H1 (cell line): ENCODE measurements at regions not wholly inside any gene's neighbourhood (a gene's known extent, or its start where the extent isn't known, plus 50 kb on each side); places are given as distances from the start of the nearest gene placed in this dataset.

Experiments used
- CTCF ChIA-PET: fragments of 300-600 bp; sonication (Branson Sonifier 250); formaldehyde crosslinking; loops from one replicate; lab custom pipeline; 2021; ENCODE audit not compliant: partially characterized antibody; lab: Charles Lee
- POLR2A ChIA-PET: fragments of 300-600 bp; sonication (Branson Sonifier 250); formaldehyde crosslinking; loops from one replicate; lab custom pipeline; 2021; ENCODE audit warnings: inconsistent platforms; ENCODE audit not compliant: partially characterized antibody; lab: Charles Lee
- DNase-seq, 2 experiments: peaks; one replicate each; pipeline versions ENCODE4 v3.0.0 to v3.0.0-alpha.2; 2010 to 2022; ENCODE audit warnings: low spot score in 2 of 2, low read depth in 1 of 2, mixed read lengths in 1 of 2
- FAIRE-seq: peaks from 2 replicates; lab custom pipeline; 2011; peaks lifted over from hg19 to GRCh38; lab: Jason Lieb, UNC
- H2AFZ ChIP-seq: 2 replicates; pipeline ENCODE4 v1.8.1; 2012; ENCODE audit warnings: low read length, inconsistent platforms
- H2AK5ac ChIP-seq: 2 replicates; pipeline ENCODE4 v1.6.1; 2013; ENCODE audit warnings: low read depth, low read length
- H2BK120ac ChIP-seq: replicated peaks from 2 replicates; pipeline ENCODE3; 2013; ENCODE audit warnings: low read depth, low read length, inconsistent platforms
- H2BK12ac ChIP-seq: 2 replicates; pipeline ENCODE4 v1.6.1; 2013; ENCODE audit warnings: low read depth, low read length
- H2BK15ac ChIP-seq: 2 replicates; pipeline ENCODE4 v1.6.1; 2013; ENCODE audit warnings: low read length
- H2BK20ac ChIP-seq: 2 replicates; pipeline ENCODE4 v1.6.1; 2013; ENCODE audit warnings: low read length
- H2BK5ac ChIP-seq: 2 replicates; pipeline ENCODE4 v1.6.1; 2013; ENCODE audit warnings: low read depth, low read length
- H3K14ac ChIP-seq: 2 replicates; pipeline ENCODE4 v1.6.1; 2013; ENCODE audit warnings: inconsistent platforms; ENCODE audit not compliant: insufficient read length
- H3K18ac ChIP-seq: 2 replicates; pipeline ENCODE4 v1.6.1; 2013; ENCODE audit warnings: low read length; ENCODE audit errors: extremely low read depth
- H3K23ac ChIP-seq: 2 replicates; pipeline ENCODE4 v1.6.1; 2013; ENCODE audit warnings: inconsistent platforms; ENCODE audit not compliant: insufficient read length
- H3K23me2 ChIP-seq: 2 replicates; pipeline ENCODE4 v1.6.1; 2013; ENCODE audit warnings: low read depth, low read length
- H3K27ac ChIP-seq: 2 replicates; pipeline ENCODE4 v1.6.1; 2011; ENCODE audit warnings: low read depth, low read length, inconsistent platforms
- H3K27me3 ChIP-seq, 4 experiments: replicated peaks in 1 of 4; 1 replicate in 1 of 4; 2 replicates in 3 of 4; pipeline versions ENCODE4 v1.6.1 to v1.8.1; 2011 to 2013; ENCODE audit warnings: low read length in 3 of 4, mild to moderate bottlenecking in 3 of 4, inconsistent platforms in 2 of 4, mixed read lengths in 2 of 4, moderate library complexity in 1 of 4; ENCODE audit not compliant: control insufficient read depth in 3 of 4, insufficient read depth in 3 of 4; ENCODE audit errors: extremely low read depth in 1 of 4
- H3K36me3 ChIP-seq, 4 experiments: 2 replicates each; pipeline versions ENCODE4 v1.6.1 to v1.8.1; 2011 to 2013; ENCODE audit warnings: mild to moderate bottlenecking in 4 of 4, low read length in 3 of 4, moderate library complexity in 2 of 4, control low read depth in 1 of 4, inconsistent platforms in 1 of 4; ENCODE audit not compliant: insufficient read depth in 4 of 4, control insufficient read depth in 2 of 4
- H3K4ac ChIP-seq: replicated peaks from 2 replicates; pipeline ENCODE3; 2013; ENCODE audit warnings: low read length, low read depth, mixed read lengths, inconsistent platforms; ENCODE audit not compliant: insufficient read length
- H3K4me1 ChIP-seq, 4 experiments: replicated peaks in 1 of 4; 1 replicate in 1 of 4; 2 replicates in 3 of 4; pipeline versions ENCODE4 v1.6.1 to v1.8.1; 2011 to 2013; ENCODE audit warnings: low read length in 3 of 4, inconsistent platforms in 2 of 4, mixed read lengths in 1 of 4; ENCODE audit not compliant: insufficient read depth in 4 of 4, control insufficient read depth in 3 of 4
- H3K4me2 ChIP-seq, 2 experiments: 2 replicates each; pipeline versions ENCODE4 v1.6.1 to v1.8.1; 2011 to 2013; ENCODE audit warnings: low read depth in 2 of 2, low read length in 2 of 2, control low read depth in 1 of 2, inconsistent platforms in 1 of 2, mild to moderate bottlenecking in 1 of 2; ENCODE audit not compliant: insufficient read depth in 1 of 2
- H3K4me3 ChIP-seq, 4 experiments: fragments of 200-600, 300-600 bp in 1 of 4; sonication (generic), shearing (Covaris generic), sonication (Bioruptor Twin) in 1 of 4; 2 replicates each; pipeline versions ENCODE4 v1.5.1 to v1.8.1; 2011 to 2016; ENCODE audit warnings: low read length in 4 of 4, low read depth in 3 of 4, control low read depth in 2 of 4, inconsistent platforms in 2 of 4, mild to moderate bottlenecking in 2 of 4, mixed read lengths in 1 of 4, moderate library complexity in 1 of 4; ENCODE audit not compliant: insufficient read depth in 2 of 4; ENCODE audit errors: extremely low read depth in 1 of 4
- H3K56ac ChIP-seq: replicated peaks from 2 replicates; pipeline ENCODE3; 2013; ENCODE audit warnings: low read depth, mild to moderate bottlenecking, mixed read lengths, low read length, inconsistent platforms; ENCODE audit not compliant: insufficient read length
- H3K79me1 ChIP-seq: 2 replicates; pipeline ENCODE4 v1.6.1; 2013; ENCODE audit warnings: low read depth, low read length, control low read depth
- H3K79me2 ChIP-seq, 2 experiments: 2 replicates each; pipeline versions ENCODE4 v1.6.1 to v1.8.1; 2012 to 2013; ENCODE audit warnings: low read length in 2 of 2, mild to moderate bottlenecking in 2 of 2, inconsistent platforms in 1 of 2; ENCODE audit not compliant: insufficient read depth in 2 of 2, control insufficient read depth in 1 of 2
- H3K9ac ChIP-seq, 4 experiments: replicated peaks in 1 of 4; 1 replicate in 1 of 4; 2 replicates in 3 of 4; pipeline versions ENCODE4 v1.6.1 to v1.8.1; 2011 to 2013; ENCODE audit warnings: low read depth in 3 of 4, low read length in 3 of 4, control low read depth in 2 of 4, mild to moderate bottlenecking in 2 of 4, moderate library complexity in 2 of 4, inconsistent platforms in 1 of 4; ENCODE audit errors: extremely low read depth in 1 of 4
- H3K9me3 ChIP-seq, 2 experiments: 2 replicates each; pipeline versions ENCODE4 v1.6.1 to v1.8.1; 2012 to 2013; ENCODE audit warnings: mild to moderate bottlenecking in 2 of 2, moderate library complexity in 2 of 2, control low read depth in 1 of 2, inconsistent platforms in 1 of 2, low read depth in 1 of 2, low read length in 1 of 2, mixed read lengths in 1 of 2; ENCODE audit not compliant: insufficient read depth in 2 of 2
- H4K20me1 ChIP-seq, 2 experiments: replicated peaks in 1 of 2; 2 replicates each; pipeline versions ENCODE3 to v1.8.1; 2011 to 2013; ENCODE audit warnings: inconsistent platforms in 2 of 2, low read length in 2 of 2, mild to moderate bottlenecking in 1 of 2; ENCODE audit not compliant: insufficient read depth in 2 of 2, control insufficient read depth in 1 of 2
- H4K5ac ChIP-seq: 2 replicates; pipeline ENCODE4 v1.6.1; 2013; ENCODE audit warnings: low read length, low read depth, mixed read lengths, inconsistent platforms; ENCODE audit not compliant: insufficient read length
- H4K8ac ChIP-seq: 2 replicates; pipeline ENCODE4 v1.8.0; 2013; ENCODE audit warnings: mild to moderate bottlenecking, moderate library complexity, low read length, inconsistent platforms; ENCODE audit not compliant: insufficient read depth; ENCODE audit errors: extremely low read depth
- H4K91ac ChIP-seq: replicated peaks from 2 replicates; pipeline ENCODE3; 2013; ENCODE audit warnings: low read length, mixed read lengths, inconsistent platforms; ENCODE audit not compliant: insufficient read length
- BACH1 ChIP-seq: IDR thresholded peaks from 2 replicates; pipeline ENCODE4 v1.6.1; 2012; ENCODE audit warnings: low read length, improper control_type of control experiment
- BRCA1 ChIP-seq: IDR thresholded peaks from 2 replicates; pipeline ENCODE4 v1.6.1; 2012; ENCODE audit warnings: low read depth, low read length, improper control_type of control experiment
- EGR1 ChIP-seq: IDR thresholded peaks from 2 replicates; pipeline ENCODE4 v1.6.1; 2011; ENCODE audit warnings: low read depth, low read length, borderline replicate concordance
- EZH2 ChIP-seq: fragments of 200-600 bp; sonication (generic); IDR thresholded peaks from 2 replicates; pipeline ENCODE4 v1.7.1; 2012; ENCODE audit warnings: low read depth, mild to moderate bottlenecking, moderate library complexity, low read length, inconsistent platforms; ENCODE audit not compliant: severe bottlenecking
- KDM1A ChIP-seq: fragments of 200-600, 300-600 bp; sonication (generic); IDR thresholded peaks from 2 replicates; pipeline ENCODE4 v1.7.1; 2016; ENCODE audit warnings: mild to moderate bottlenecking, low read length, borderline replicate concordance
- KDM5A ChIP-seq: fragments of 200-600 bp; IDR thresholded peaks from 2 replicates; pipeline ENCODE4 v1.7.1; 2012; ENCODE audit warnings: mild to moderate bottlenecking, low read length, inconsistent platforms, mixed read lengths
- MAFK ChIP-seq: IDR thresholded peaks from 2 replicates; pipeline ENCODE4 v1.6.1; 2012; ENCODE audit warnings: low read depth, mild to moderate bottlenecking, improper control_type of control experiment, low read length
- NRF1 ChIP-seq: IDR thresholded peaks from 2 replicates; pipeline ENCODE4 v1.6.1; 2011; ENCODE audit warnings: mild to moderate bottlenecking, low read depth, low read length, improper control_type of control experiment
- RAD21 ChIP-seq, 2 experiments: IDR thresholded peaks in 1 of 2; conservative IDR thresholded peaks in 1 of 2; 2 replicates each; pipeline ENCODE4 v1.6.1; 2011; ENCODE audit warnings: low read depth in 2 of 2, low read length in 2 of 2, improper control_type of control experiment in 1 of 2, inconsistent platforms in 1 of 2, mild to moderate bottlenecking in 1 of 2, moderate library complexity in 1 of 2
- RNF2 ChIP-seq: fragments of 200-900, 300-1000 bp; sonication (generic); IDR thresholded peaks from 2 replicates; pipeline ENCODE4 v1.7.1; 2016; ENCODE audit warnings: borderline replicate concordance, low read depth, mild to moderate bottlenecking, antibody characterized with exemption, low read length; ENCODE audit not compliant: poor library complexity, severe bottlenecking; ENCODE audit errors: missing control alignments
- SAP30 ChIP-seq: fragments of 300-600 bp; sonication (generic); IDR thresholded peaks from 2 replicates; pipeline ENCODE4 v1.7.1; 2012; ENCODE audit warnings: low read length, moderate library complexity, mild to moderate bottlenecking, inconsistent platforms; ENCODE audit not compliant: insufficient read depth, insufficient replicate concordance
- SIX5 ChIP-seq: IDR thresholded peaks from 2 replicates; pipeline ENCODE4 v1.6.1; 2011; ENCODE audit warnings: mild to moderate bottlenecking, low read depth, low read length
- SP1 ChIP-seq: IDR thresholded peaks from 2 replicates; pipeline ENCODE4 v1.6.1; 2011; ENCODE audit warnings: low read depth, low read length
- TAF7 ChIP-seq: optimal IDR thresholded peaks from 2 replicates; pipeline ENCODE3; 2011; ENCODE audit warnings: low read depth, mild to moderate bottlenecking, inconsistent platforms, low read length, moderate library complexity, borderline replicate concordance
- YY1 ChIP-seq: IDR thresholded peaks from 2 replicates; pipeline ENCODE4 v1.6.1; 2011; ENCODE audit warnings: low read depth, mild to moderate bottlenecking, low read length
- WGBS, 2 experiments: shearing (Covaris generic) in 1 of 2; methylation state at CpG; one replicate each; pipeline versions ENCODE4 v1.1.6 to v1.1.7; 2013 to 2015; ENCODE audit warnings: low lambda C conversion rate in 2 of 2, mixed read lengths in 2 of 2, inconsistent platforms in 1 of 2, low coverage in 1 of 2, missing lambda C conversion rate in 1 of 2; ENCODE audit not compliant: insufficient replicate concordance in 2 of 2, insufficient coverage in 1 of 2, insufficient read length in 1 of 2; ENCODE audit errors: extremely low coverage in 1 of 2, missing lambda C conversion rate in 1 of 2; 5-methylcytosine and 5-hydroxymethylcytosine counted together

DNA sequence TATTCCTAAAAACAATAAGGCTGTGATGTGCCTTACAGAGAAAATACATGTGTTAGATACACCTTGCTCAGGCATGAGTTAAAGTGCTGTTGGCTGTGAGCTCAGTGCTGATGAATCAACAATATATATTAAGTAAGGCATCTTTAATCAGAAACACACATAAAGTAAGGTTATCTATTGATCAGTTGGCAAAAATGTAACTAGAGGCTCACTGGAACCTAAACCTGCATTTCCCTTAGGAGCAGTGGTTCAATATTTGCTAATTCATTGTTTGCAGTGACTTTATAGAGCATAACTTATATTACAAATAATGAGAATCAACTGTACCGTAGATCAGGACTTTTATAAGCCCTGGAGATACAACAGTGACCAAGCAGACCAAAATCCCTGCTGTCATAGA, 77.0 kb upstream of the CYP1B1 start:
- Histone ChIP-seq H4K5ac (no peak overlapping the region), H3K27me3 (no peaks in the 10 kb centered on the region), H3K4me2 (no peak overlapping the region), H3K79me1 (no peaks in the 10 kb centered on the region), H3K36me3 (no peaks in the 10 kb centered on the region), H3K9me3 (no peaks in the 10 kb centered on the region), H2BK20ac (no peak overlapping the region), H4K91ac (no peak overlapping the region), H3K79me2 (no peaks in the 10 kb centered on the region), H4K20me1 (no peaks in the 10 kb centered on the region), H3K4ac (no peak overlapping the region), H3K23me2 (no peaks in the 10 kb centered on the region), H3K23ac (no peak overlapping the region), H2BK5ac (no peak overlapping the region), H2BK120ac (no peak overlapping the region), H3K18ac (no peak overlapping the region), H3K4me1 (no peaks in the 10 kb centered on the region), H2BK15ac (no peak overlapping the region), H3K4me3 (no peak overlapping the region), H2AK5ac (no peak overlapping the region), H3K56ac (no peak overlapping the region), H4K8ac (no peak overlapping the region), H3K27ac (no peak overlapping the region), H3K9ac (no peak overlapping the region), H3K14ac (no peak overlapping the region), H2BK12ac (no peak overlapping the region), H2AFZ (no peak overlapping the region)
- TF ChIP-seq BRCA1 = no peak
- TF ChIP-seq MAFK = no peak
- TF ChIP-seq SAP30 = no peak
- no peak for TF ChIP-seq EGR1
- TF ChIP-seq NRF1 = no peak
- no peak for TF ChIP-seq YY1
- TF ChIP-seq BACH1 = no peak
- TF ChIP-seq TAF7 = no peak
- no peak for TF ChIP-seq RNF2
- TF ChIP-seq RAD21 (IDR thresholded peaks at IDR 0.05 in 1 of 2, conservative IDR thresholded peaks at IDR 0.05 in 1 of 2; ENCODE audit: low read depth in 2 of 2, low read length in 2 of 2) = no peak
- no peak for TF ChIP-seq EZH2
- TF ChIP-seq SIX5 = no peak
- TF ChIP-seq KDM5A = no peak
- no peak for TF ChIP-seq SP1
- TF ChIP-seq KDM1A = no peak
- 85% methylated on average over 1 of the region's 1 CpG; no CpG with 5 or more reads in 1 of the 2 experiments for WGBS, 2 experiments
- ChIA-PET POLR2A (no interaction called here), CTCF (no interaction called here)
- FAIRE-seq = no peak
- DNase-seq = no peak
